Transverse colon (tissue), 4 donors: ENCODE measurements at regions not wholly inside any gene's neighbourhood (a gene's known extent, or its start where the extent isn't known, plus 50 kb on each side); places are given as distances from the start of the nearest gene placed in this dataset.

Source experiments
- DNase-seq: peaks from one replicate; pipeline ENCODE4 v3.0.0-alpha.2; 2019
- H3K27ac ChIP-seq, 4 donors: fragments of 200-600 bp; sonication (generic); 2 replicates each; pipeline ENCODE4 v1.5.1; 2016 to 2018; ENCODE audit warnings: inconsistent platforms in 4 of 4
- H3K27me3 ChIP-seq: fragments of 200-600 bp; sonication (generic); 2 replicates; pipeline ENCODE4 v1.5.1; 2017; ENCODE audit warnings: inconsistent platforms
- H3K36me3 ChIP-seq, 4 donors: fragments of 200-600 bp; sonication (generic); 2 replicates each; pipeline ENCODE4 v1.5.1; 2017 to 2019; ENCODE audit warnings: inconsistent platforms in 4 of 4
- H3K4me1 ChIP-seq, 4 donors: fragments of 200-600 bp; sonication (generic); 2 replicates each; pipeline ENCODE4 v1.5.1; 2017 to 2020; ENCODE audit warnings: inconsistent platforms in 4 of 4
- H3K4me3 ChIP-seq, 4 donors: fragments of 200-600 bp; sonication (generic); 1 replicate in 1 of 4; 2 replicates in 3 of 4; pipeline versions ENCODE4 v1.5.1 to v1.6.1; 2017 to 2019; ENCODE audit warnings: inconsistent platforms in 4 of 4
- H3K9me3 ChIP-seq, 2 donors: fragments of 200-600 bp; sonication (generic); 2 replicates each; pipeline ENCODE4 v1.5.1; 2017 to 2019; ENCODE audit warnings: inconsistent platforms in 2 of 2
- EP300 ChIP-seq: sonication (generic); formaldehyde crosslinking; IDR thresholded peaks from one replicate; pipeline ENCODE4 v1.6.1; 2017; ENCODE audit warnings: antibody characterized with exemption, low read depth
- POLR2A ChIP-seq: fragments of 450-650 bp; IDR thresholded peaks from one replicate; pipeline ENCODE4 v1.6.1; 2016; ENCODE audit warnings: antibody characterized with exemption, mild to moderate bottlenecking, moderate library complexity
- POLR2AphosphoS5 ChIP-seq, 3 donors: sonication (generic); formaldehyde crosslinking; IDR thresholded peaks; one replicate each; pipeline ENCODE4 v1.6.1; 2016; ENCODE audit warnings: antibody characterized with exemption in 3 of 3
- WGBS, 2 donors: methylation state at CpG; one replicate each; pipeline ENCODE4 v1.1.5; 2018; ENCODE audit warnings: low coverage in 1 of 2; 5-methylcytosine and 5-hydroxymethylcytosine counted together
- in situ Hi-C, 4 donors: fragments of 200-750 bp; cut with MboI; loops; one replicate each; pipeline versions ENCODE4 v1.15.0 to v1.15.1; 2017; ENCODE audit warnings: low sequenced_read_pairs in 3 of 4, low pct_ligation_motif_present in 1 of 4, low pct_unique_long_range_greater_than_20kb in 1 of 4
- intact Hi-C: fragments of 100-400 bp; cut with DNase I; formaldehyde crosslinking; loops from one replicate; pipeline ENCODE4 v1.15.1; 2023; ENCODE audit warnings: low total_unique reads
- TF ChIP-seq, protein P1 (sequence below), 5 experiments: fragments of 200-600 bp in 3 of 5; fragments of 450-650 bp in 2 of 5; sonication (generic) in 3 of 5; IDR thresholded peaks; 1 replicate in 2 of 5; 2 replicates in 3 of 5; pipeline ENCODE4 v1.5.1; 2016 to 2017; ENCODE audit warnings: antibody characterized with exemption in 5 of 5, inconsistent platforms in 3 of 5, mild to moderate bottlenecking in 2 of 5, moderate library complexity in 1 of 5

DNA sequence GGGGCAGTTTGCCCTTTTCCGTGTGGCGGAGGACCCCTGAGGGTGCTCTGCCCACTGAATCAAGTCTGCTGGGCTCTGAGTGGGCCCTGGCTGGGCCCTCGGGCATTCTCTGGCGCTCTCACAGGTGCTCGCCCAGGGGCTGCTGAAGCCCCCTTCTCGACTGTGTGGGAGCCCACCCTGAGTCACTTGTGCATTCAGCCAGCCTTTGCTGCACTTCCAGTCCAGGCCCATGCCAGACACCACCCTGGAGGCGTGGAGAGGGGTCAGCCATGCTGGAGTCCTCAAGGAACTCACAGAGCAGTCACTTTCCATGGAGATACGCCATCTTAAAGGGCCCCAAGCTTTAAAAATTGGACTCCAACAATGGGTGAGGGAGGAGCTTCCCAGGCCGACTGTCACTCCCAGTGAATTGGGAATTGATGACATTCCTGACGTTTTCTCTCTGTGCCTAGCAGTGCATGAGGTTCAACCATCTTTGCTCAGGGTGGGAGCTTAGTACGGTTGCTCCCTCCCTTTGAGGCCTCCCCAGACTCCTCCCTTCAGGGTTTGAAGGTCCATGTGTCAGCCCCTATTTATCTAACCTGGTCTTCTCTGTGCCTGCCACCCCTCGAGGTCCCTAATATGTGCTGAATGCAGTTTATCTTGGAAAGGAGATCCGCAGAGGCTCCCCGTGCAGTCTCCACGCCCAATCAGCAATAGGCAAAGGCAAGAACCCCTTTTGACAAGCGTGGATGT is 71.8 kb upstream of the HS6ST1 start:
- intact Hi-C loops (no loop called here), in situ Hi-C loops (no loop called here)
- TF ChIP-seq POLR2AphosphoS5 (IDR thresholded peaks at IDR 0.05) (no peak), POLR2A (no peak), EP300 (no peak)
- TF ChIP-seq, protein P1, sequence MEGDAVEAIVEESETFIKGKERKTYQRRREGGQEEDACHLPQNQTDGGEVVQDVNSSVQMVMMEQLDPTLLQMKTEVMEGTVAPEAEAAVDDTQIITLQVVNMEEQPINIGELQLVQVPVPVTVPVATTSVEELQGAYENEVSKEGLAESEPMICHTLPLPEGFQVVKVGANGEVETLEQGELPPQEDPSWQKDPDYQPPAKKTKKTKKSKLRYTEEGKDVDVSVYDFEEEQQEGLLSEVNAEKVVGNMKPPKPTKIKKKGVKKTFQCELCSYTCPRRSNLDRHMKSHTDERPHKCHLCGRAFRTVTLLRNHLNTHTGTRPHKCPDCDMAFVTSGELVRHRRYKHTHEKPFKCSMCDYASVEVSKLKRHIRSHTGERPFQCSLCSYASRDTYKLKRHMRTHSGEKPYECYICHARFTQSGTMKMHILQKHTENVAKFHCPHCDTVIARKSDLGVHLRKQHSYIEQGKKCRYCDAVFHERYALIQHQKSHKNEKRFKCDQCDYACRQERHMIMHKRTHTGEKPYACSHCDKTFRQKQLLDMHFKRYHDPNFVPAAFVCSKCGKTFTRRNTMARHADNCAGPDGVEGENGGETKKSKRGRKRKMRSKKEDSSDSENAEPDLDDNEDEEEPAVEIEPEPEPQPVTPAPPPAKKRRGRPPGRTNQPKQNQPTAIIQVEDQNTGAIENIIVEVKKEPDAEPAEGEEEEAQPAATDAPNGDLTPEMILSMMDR (IDR thresholded peaks at IDR 0.05) = no peak
- H3K4me1 ChIP-seq = no peaks in the 10 kb centered on the region
- 84 to 92% methylated on average over 11 to 16 of the region's 16 CpGs for WGBS, 2 donors
- no peaks in the 10 kb centered on the region for H3K27me3 ChIP-seq
- H3K9me3 ChIP-seq = no peaks in the 10 kb centered on the region
- no peaks in the 10 kb centered on the region for H3K36me3 ChIP-seq
- DNase-seq = no peak
- no peak overlapping the region for H3K27ac ChIP-seq
- H3K4me3 ChIP-seq = no peak overlapping the region

DNA sequence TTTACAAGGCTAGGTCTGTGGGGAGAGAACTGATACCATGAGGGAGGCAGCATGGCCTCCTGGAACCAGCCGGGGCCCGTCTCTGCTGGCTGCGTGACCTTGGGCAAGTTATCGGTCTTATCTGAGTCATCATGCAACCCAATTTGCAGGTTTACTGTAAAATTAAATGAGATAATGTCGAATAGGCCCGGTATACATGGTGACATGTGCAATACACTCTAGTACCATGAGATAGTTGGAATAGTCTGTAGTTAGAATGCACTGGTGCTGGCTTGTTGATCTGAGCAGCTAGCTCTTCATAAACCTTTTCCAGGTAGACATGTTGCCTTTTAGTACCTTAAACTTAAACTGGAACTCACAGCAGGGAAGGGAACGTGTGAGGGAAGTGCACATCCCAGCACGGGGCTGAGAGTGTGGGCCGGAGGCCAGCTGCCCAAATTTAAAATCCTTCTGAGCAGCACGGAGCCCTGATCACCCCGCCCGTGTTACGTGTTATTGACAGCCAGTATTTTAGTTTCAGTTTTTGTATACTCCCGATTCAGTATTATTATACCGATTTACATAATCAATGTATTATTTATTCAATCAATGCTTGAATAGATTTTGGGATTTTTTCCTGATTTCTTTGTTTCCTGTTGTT is 72.4 kb upstream of the HS6ST1 start:
- TF ChIP-seq, protein P1 (IDR thresholded peaks at IDR 0.05) = no peak
- no peak for TF ChIP-seq POLR2A
- no peak for TF ChIP-seq EP300
- TF ChIP-seq POLR2AphosphoS5 (IDR thresholded peaks at IDR 0.05) = no peak
- H3K4me3 ChIP-seq = no peak overlapping the region
- intact Hi-C loops = no loop called here
- in situ Hi-C loops = no loop called here
- no peaks in the 10 kb centered on the region for H3K9me3 ChIP-seq
- H3K36me3 ChIP-seq = no peaks in the 10 kb centered on the region
- no peak overlapping the region for H3K27ac ChIP-seq
- DNase-seq = no peak
- no peaks in the 10 kb centered on the region for H3K4me1 ChIP-seq
- no peaks in the 10 kb centered on the region for H3K27me3 ChIP-seq
- 80 to 93% methylated on average over 2 to 15 of the region's 15 CpGs for WGBS, 2 donors

DNA sequence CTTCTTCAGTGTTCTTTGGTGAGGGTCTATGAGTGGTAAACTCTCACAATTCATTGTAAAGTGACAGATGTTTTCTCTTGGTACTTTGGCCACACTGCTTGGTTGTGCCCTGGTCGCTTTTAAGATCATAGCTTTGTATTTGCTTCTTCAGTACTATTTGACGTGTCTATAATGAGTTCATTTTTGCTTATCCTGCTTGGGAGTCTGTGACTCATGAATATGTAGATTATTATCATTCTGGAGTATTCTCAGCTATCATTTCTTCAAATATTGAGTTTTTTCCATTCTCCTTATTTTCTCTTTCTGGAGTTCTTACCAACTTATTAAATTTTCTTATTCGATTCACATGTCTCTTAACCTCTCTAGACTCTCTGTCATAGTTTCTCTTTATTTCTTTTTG is 73.0 kb upstream of the HS6ST1 start:
- TF ChIP-seq POLR2A (no peak), POLR2AphosphoS5 (IDR thresholded peaks at IDR 0.05) (no peak), EP300 (no peak)
- TF ChIP-seq, protein P1 (IDR thresholded peaks at IDR 0.05) = no peak
- no peak overlapping the region for H3K4me3 ChIP-seq
- no peak overlapping the region for H3K27ac ChIP-seq
- WGBS, 2 donors = 73 to 86% methylated on average over 3 of the region's 3 CpGs
- no peaks in the 10 kb centered on the region for H3K36me3 ChIP-seq
- intact Hi-C loops (no loop called here), in situ Hi-C loops (no loop called here)
- no peaks in the 10 kb centered on the region for H3K4me1 ChIP-seq
- DNase-seq = no peak
- H3K9me3 ChIP-seq = no peaks in the 10 kb centered on the region
- no peaks in the 10 kb centered on the region for H3K27me3 ChIP-seq

DNA sequence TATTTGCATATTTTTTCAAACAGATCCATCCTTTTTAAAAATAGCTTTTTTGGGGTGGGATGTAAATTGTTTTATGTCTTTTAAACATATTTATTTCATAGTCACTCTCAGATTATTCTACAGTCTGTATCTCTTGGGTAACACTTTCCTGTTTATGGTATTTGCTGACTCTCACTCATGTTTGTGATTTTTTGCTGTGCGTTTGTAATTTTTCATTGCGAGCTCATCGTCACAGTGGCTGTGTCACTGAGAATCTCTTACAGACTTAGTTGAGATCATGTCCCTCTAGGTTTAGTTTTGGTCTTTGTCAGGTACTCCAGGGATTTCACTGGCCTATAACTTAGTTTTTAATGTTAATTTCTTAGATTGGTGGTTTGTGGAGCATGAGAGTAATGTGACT is 73.5 kb upstream of the HS6ST1 start:
- in situ Hi-C loops = no loop called here
- Histone ChIP-seq H3K4me1 (no peaks in the 10 kb centered on the region), H3K4me3 (no peak overlapping the region), H3K36me3 (no peaks in the 10 kb centered on the region), H3K9me3 (no peaks in the 10 kb centered on the region), H3K27me3 (no peaks in the 10 kb centered on the region), H3K27ac (no peak overlapping the region)
- 89 to 90% methylated on average over 3 of the region's 3 CpGs for WGBS, 2 donors
- DNase-seq = no peak
- no peak for TF ChIP-seq EP300
- no peak for TF ChIP-seq POLR2AphosphoS5 (IDR thresholded peaks at IDR 0.05)
- TF ChIP-seq, protein P1 (IDR thresholded peaks at IDR 0.05) = no peak
- TF ChIP-seq POLR2A = no peak
- intact Hi-C loops = no loop called here
